K562 (cell line): ENCODE measurements at regions not wholly inside any gene's neighbourhood (a gene's known extent, or its start where the extent isn't known, plus 50 kb on each side); places are given as distances from the start of the nearest gene placed in this dataset.

Source experiments
- ATAC-seq: fragments of 200-7000 bp; cut with Tn5 transposase; 3 replicates; pipeline ENCODE4 v1.9.1; 2020; ENCODE audit warnings: moderate library complexity
- BruUV-seq: library from RNA; stranded (reverse); fragments of 400-500 nt; replicated peaks from 2 replicates; lab custom pipeline; 2021; lab: Mats Ljungman, UMichigan
- CTCF ChIA-PET: fragments of 300-600 bp; formaldehyde crosslinking; extraction: SDS; loops from one replicate; lab custom pipeline; 2021; ENCODE audit warnings: low intra/inter-chr PET ratio; lab: Yijun Ruan, JAX
- POLR2A ChIA-PET: fragments of 300-600, 350-650 bp; sonication (Branson Sonifier 250); formaldehyde crosslinking; extraction: SDS; loops from one replicate; lab custom pipeline; 2021; ENCODE audit warnings: antibody characterized with exemption, inconsistent platforms; lab: Yijun Ruan, JAX
- DNase-seq, 4 experiments: peaks; one replicate each; pipeline versions ENCODE4 v3.0.0 to v3.0.0-alpha.2; 2011 to 2018; ENCODE audit warnings: low spot score in 3 of 4, mixed read lengths in 3 of 4; ENCODE audit errors: extremely low read depth in 1 of 4
- FAIRE-seq: peaks from 2 replicates; lab custom pipeline; 2011; peaks lifted over from hg19 to GRCh38; lab: Jason Lieb, UNC
- H2AFZ ChIP-seq: 2 replicates; pipeline ENCODE4 v1.6.0; 2011; ENCODE audit warnings: low read depth, low read length, control low read depth, inconsistent platforms
- H3K27ac ChIP-seq: fragments of 200-600 bp; 3 replicates; pipeline ENCODE4 v1.8.0; 2011; ENCODE audit warnings: low read depth, mild to moderate bottlenecking, control low read depth, inconsistent platforms, low read length, moderate library complexity, mixed read lengths; ENCODE audit errors: extremely low read depth
- H3K27me3 ChIP-seq, 2 experiments: fragments of 300-600 bp in 1 of 2; 2 replicates in 1 of 2; 3 replicates in 1 of 2; pipeline versions ENCODE4 v1.6.0 to v1.8.0; 2011; ENCODE audit warnings: inconsistent platforms in 2 of 2, low read length in 2 of 2, mild to moderate bottlenecking in 1 of 2, mixed read lengths in 1 of 2, moderate library complexity in 1 of 2; ENCODE audit not compliant: control insufficient read depth in 2 of 2, insufficient read depth in 2 of 2
- H3K36me3 ChIP-seq: fragments of 300-600 bp; 3 replicates; pipeline ENCODE4 v1.8.0; 2011; ENCODE audit warnings: mild to moderate bottlenecking, low read length, inconsistent platforms; ENCODE audit not compliant: control insufficient read depth, insufficient read depth
- H3K4me1 ChIP-seq, 2 experiments: fragments of 200-600 bp in 1 of 2; replicated peaks in 1 of 2; 2 replicates in 1 of 2; 3 replicates in 1 of 2; pipeline versions ENCODE4 v1.5.1 to v1.8.0; 2011; ENCODE audit warnings: inconsistent platforms in 2 of 2, low read length in 2 of 2, mild to moderate bottlenecking in 1 of 2, mixed read lengths in 1 of 2, moderate library complexity in 1 of 2; ENCODE audit not compliant: control insufficient read depth in 2 of 2, insufficient read depth in 2 of 2
- H3K4me2 ChIP-seq: 2 replicates; pipeline ENCODE4 v1.6.1; 2011; ENCODE audit warnings: low read length, control low read depth, inconsistent platforms, mixed read lengths; ENCODE audit not compliant: insufficient read depth
- H3K4me3 ChIP-seq: fragments of 200-600 bp; sonication (generic), shearing (Covaris generic); 2 replicates; pipeline ENCODE4 v1.5.1; 2016; ENCODE audit warnings: control low read depth, inconsistent platforms
- H3K79me2 ChIP-seq: fragments of 200-600 bp; 3 replicates; pipeline ENCODE4 v1.8.0; 2011; ENCODE audit warnings: low read length, inconsistent platforms; ENCODE audit not compliant: control insufficient read depth, insufficient read depth
- H3K9ac ChIP-seq, 2 experiments: 2 replicates each; pipeline versions ENCODE4 v1.6.0 to v1.6.1; 2011; ENCODE audit warnings: low read depth in 2 of 2, low read length in 2 of 2, control low read depth in 1 of 2, inconsistent platforms in 1 of 2, mild to moderate bottlenecking in 1 of 2, mixed read lengths in 1 of 2; ENCODE audit not compliant: insufficient read depth in 1 of 2
- H3K9me1 ChIP-seq: one replicate; pipeline ENCODE4 v1.6.0; 2011; ENCODE audit warnings: inconsistent platforms, mild to moderate bottlenecking, low read length, moderate library complexity; ENCODE audit not compliant: control insufficient read depth, insufficient read depth
- H3K9me3 ChIP-seq: replicated peaks from 2 replicates; pipeline ENCODE4 v1.5.1; 2011; ENCODE audit warnings: low read depth, low read length, inconsistent platforms; ENCODE audit not compliant: control insufficient read depth, insufficient read depth
- H4K20me1 ChIP-seq: replicated peaks from 2 replicates; pipeline ENCODE4 v1.6.1; 2011; ENCODE audit warnings: low read length, inconsistent platforms, mixed read lengths; ENCODE audit not compliant: control insufficient read depth, insufficient read depth
- BACH1 ChIP-seq: fragments of 200-800 bp; sonication (Bioruptor generic); IDR thresholded peaks from 2 replicates; pipeline ENCODE4 v1.6.1; 2016; ENCODE audit warnings: missing genetic modification characterization, missing compliant biosample characterization
- FOXP1 ChIP-seq: sonication (generic); formaldehyde crosslinking; IDR thresholded peaks from 2 replicates; pipeline ENCODE4 v1.8.0; 2022; ENCODE audit warnings: mild to moderate bottlenecking, missing genetic modification reagents
- HNRNPLL ChIP-seq: fragments of 200-400 bp; formaldehyde crosslinking; IDR thresholded peaks from 2 replicates; pipeline ENCODE4 v1.6.1; 2017; ENCODE audit warnings: low read length, low read depth, mild to moderate bottlenecking; ENCODE audit not compliant: poor library complexity, severe bottlenecking
- MAFF ChIP-seq: IDR thresholded peaks from 2 replicates; pipeline ENCODE4 v1.6.1; 2012; ENCODE audit warnings: low read length, improper control_type of control experiment
- NR2C2 ChIP-seq, 2 experiments: fragments of 200-800 bp in 1 of 2; sonication (Bioruptor generic) in 1 of 2; sonication (generic) in 1 of 2; formaldehyde crosslinking in 1 of 2; IDR thresholded peaks; 2 replicates each; pipeline versions ENCODE4 v1.6.1 to v1.8.0; 2016 to 2022; ENCODE audit warnings: mild to moderate bottlenecking in 1 of 2, missing compliant biosample characterization in 1 of 2, missing genetic modification characterization in 1 of 2, missing genetic modification reagents in 1 of 2
- PPARD ChIP-seq: fragments of 250-450 bp; sonication (Bioruptor Pico); IDR thresholded peaks from 2 replicates; pipeline ENCODE4 v1.8.0; 2022; ENCODE audit warnings: inconsistent platforms, mild to moderate bottlenecking, moderate library complexity
- PTTG1 ChIP-seq: fragments of 450-650 bp; IDR thresholded peaks from 2 replicates; pipeline ENCODE4 v1.6.1; 2016; ENCODE audit warnings: low read depth, mild to moderate bottlenecking, missing genetic modification characterization, missing compliant biosample characterization
- TBL1XR1 ChIP-seq, 2 experiments: IDR thresholded peaks; 2 replicates each; pipeline ENCODE4 v1.6.1; 2012; ENCODE audit warnings: improper control_type of control experiment in 2 of 2, low read length in 2 of 2, mild to moderate bottlenecking in 1 of 2
- XRCC5 ChIP-seq: fragments of 200-400 bp; formaldehyde crosslinking; IDR thresholded peaks from 2 replicates; pipeline ENCODE4 v1.6.1; 2017; ENCODE audit warnings: low read depth, mild to moderate bottlenecking, low read length
- ZC3H4 ChIP-seq: sonication (generic); formaldehyde crosslinking; IDR thresholded peaks from 2 replicates; pipeline ENCODE4 v1.9.0; 2021; ENCODE audit warnings: missing genetic modification reagents, borderline replicate concordance
- ZC3H8 ChIP-seq: fragments of 450-650 bp; IDR thresholded peaks from 2 replicates; pipeline ENCODE4 v1.6.1; 2017
- WGBS: fragments of 100-300 bp; shearing (Covaris generic); methylation state at CpG from one replicate; pipeline ENCODE4 v1.1.6; 2016; ENCODE audit warnings: low coverage, mixed read lengths; ENCODE audit not compliant: insufficient coverage; ENCODE audit errors: missing lambda C conversion rate; 5-methylcytosine and 5-hydroxymethylcytosine counted together
- in situ Hi-C: fragments of 300-500 bp; cut with MboI; formaldehyde crosslinking; loops from 4 replicates; pipeline ENCODE4 v1.15.0; 2018; ENCODE audit warnings: inconsistent platforms, mixed read lengths
- intact Hi-C: fragments of 100-400 bp; cut with micrococcal nuclease; formaldehyde crosslinking; loops from 2 replicates; pipeline ENCODE4 v1.14.2; 2022
- TF ChIP-seq, protein P1 (sequence below): fragments of 200-800 bp; sonication (Bioruptor generic); IDR thresholded peaks from 2 replicates; pipeline ENCODE4 v1.6.1; 2016; ENCODE audit warnings: missing genetic modification characterization, missing compliant biosample characterization
- TF ChIP-seq, protein P2 (sequence below): fragments of 450-650 bp; IDR thresholded peaks from 2 replicates; pipeline ENCODE4 v1.6.1; 2017; ENCODE audit warnings: antibody characterized with exemption
- TF ChIP-seq, protein P3 (sequence below): fragments of 250-450 bp; sonication (Bioruptor Pico); IDR thresholded peaks from 2 replicates; pipeline ENCODE4 v1.5.0; 2020; ENCODE audit warnings: mild to moderate bottlenecking

DNA sequence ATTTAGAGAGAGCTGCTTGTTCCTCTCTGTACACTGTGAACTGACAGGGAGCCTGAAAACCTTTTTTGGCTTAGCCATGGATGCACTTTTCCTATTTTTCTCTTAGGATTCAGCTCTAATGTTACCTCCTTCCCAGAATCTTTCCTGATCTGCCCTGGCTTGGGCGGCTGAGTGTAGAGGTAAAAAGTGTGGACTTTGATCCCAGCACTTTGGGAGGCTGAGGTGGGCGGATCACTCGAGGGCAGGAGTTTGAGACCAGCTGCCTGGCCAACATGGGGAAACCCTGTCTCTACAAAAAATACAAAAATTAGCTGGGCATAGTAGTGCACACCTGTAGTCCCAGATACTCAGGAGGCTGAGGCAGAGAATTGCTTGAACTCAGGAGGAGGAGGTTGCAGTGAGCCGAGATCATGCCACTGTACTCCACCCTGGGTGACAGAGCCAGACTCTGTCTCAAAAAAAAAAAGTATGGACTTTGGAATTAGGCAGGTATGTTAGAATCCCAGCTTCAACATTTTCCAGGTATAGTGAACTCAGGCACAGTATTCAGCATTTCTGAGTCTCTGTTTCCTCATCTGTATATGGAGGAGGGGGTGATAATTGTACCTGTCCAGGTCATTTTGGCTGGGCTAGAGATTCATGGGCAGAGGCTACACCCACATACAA lies 212.5 kb upstream of the EEF2KMT start:
- Histone ChIP-seq H3K4me1 (no peaks in the 10 kb centered on the region), H3K36me3 (no peaks in the 10 kb centered on the region), H3K27ac (no peak overlapping the region), H3K9me3 (no peaks in the 10 kb centered on the region), H3K4me2 (no peak overlapping the region), H3K27me3 (no peaks in the 10 kb centered on the region; a peak in 1 of 5 replicates), H2AFZ (no peak overlapping the region), H3K4me3 (no peak overlapping the region), H3K79me2 (no peaks in the 10 kb centered on the region), H3K9ac (no peak overlapping the region), H4K20me1 (0 out of 2 replicates have a peak, but pooled peaks cover 4% of the 10 kb centered on the region), H3K9me1 (no peaks in the 10 kb centered on the region)
- no peak for FAIRE-seq
- no TSS peak for BruUV-seq
- no peak for ATAC-seq
- CTCF ChIA-PET, result no interaction called here
- 0% methylated on average over 4 of the region's 4 CpGs for WGBS
- no peak for DNase-seq
- intact Hi-C loops (no loop called here), in situ Hi-C loops (no loop called here)
- POLR2A ChIA-PET, result interaction anchor here (1.1 kb wide), 1 partner anchor 9 kb away, joined by 3 read pairs; no protein-coding TSS in a partner anchor
- TF ChIP-seq TBL1XR1 (IDR thresholded peaks at IDR 0.05; ENCODE audit: low read length in 2 of 2) (no peak), ZC3H4 (CRISPR knock-in tag) (no peak), BACH1 (tag) (no peak), HNRNPLL (no peak), MAFF (no peak), XRCC5 (no peak), PTTG1 (tag) (no peak), NR2C2 (CRISPR knock-in tag; IDR thresholded peaks at IDR 0.05) (no peak), NR2C2 (tag; IDR thresholded peaks at IDR 0.05) (no peak), FOXP1 (CRISPR knock-in tag) (no peak), PPARD (CRISPR knock-in tag) (no peak), ZC3H8 (no peak)
- TF ChIP-seq, protein P1, sequence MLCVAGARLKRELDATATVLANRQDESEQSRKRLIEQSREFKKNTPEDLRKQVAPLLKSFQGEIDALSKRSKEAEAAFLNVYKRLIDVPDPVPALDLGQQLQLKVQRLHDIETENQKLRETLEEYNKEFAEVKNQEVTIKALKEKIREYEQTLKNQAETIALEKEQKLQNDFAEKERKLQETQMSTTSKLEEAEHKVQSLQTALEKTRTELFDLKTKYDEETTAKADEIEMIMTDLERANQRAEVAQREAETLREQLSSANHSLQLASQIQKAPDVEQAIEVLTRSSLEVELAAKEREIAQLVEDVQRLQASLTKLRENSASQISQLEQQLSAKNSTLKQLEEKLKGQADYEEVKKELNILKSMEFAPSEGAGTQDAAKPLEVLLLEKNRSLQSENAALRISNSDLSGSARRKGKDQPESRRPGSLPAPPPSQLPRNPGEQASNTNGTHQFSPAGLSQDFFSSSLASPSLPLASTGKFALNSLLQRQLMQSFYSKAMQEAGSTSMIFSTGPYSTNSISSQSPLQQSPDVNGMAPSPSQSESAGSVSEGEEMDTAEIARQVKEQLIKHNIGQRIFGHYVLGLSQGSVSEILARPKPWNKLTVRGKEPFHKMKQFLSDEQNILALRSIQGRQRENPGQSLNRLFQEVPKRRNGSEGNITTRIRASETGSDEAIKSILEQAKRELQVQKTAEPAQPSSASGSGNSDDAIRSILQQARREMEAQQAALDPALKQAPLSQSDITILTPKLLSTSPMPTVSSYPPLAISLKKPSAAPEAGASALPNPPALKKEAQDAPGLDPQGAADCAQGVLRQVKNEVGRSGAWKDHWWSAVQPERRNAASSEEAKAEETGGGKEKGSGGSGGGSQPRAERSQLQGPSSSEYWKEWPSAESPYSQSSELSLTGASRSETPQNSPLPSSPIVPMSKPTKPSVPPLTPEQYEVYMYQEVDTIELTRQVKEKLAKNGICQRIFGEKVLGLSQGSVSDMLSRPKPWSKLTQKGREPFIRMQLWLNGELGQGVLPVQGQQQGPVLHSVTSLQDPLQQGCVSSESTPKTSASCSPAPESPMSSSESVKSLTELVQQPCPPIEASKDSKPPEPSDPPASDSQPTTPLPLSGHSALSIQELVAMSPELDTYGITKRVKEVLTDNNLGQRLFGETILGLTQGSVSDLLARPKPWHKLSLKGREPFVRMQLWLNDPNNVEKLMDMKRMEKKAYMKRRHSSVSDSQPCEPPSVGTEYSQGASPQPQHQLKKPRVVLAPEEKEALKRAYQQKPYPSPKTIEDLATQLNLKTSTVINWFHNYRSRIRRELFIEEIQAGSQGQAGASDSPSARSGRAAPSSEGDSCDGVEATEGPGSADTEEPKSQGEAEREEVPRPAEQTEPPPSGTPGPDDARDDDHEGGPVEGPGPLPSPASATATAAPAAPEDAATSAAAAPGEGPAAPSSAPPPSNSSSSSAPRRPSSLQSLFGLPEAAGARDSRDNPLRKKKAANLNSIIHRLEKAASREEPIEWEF (CRISPR knock-in tag), result no peak
- TF ChIP-seq, protein P2, sequence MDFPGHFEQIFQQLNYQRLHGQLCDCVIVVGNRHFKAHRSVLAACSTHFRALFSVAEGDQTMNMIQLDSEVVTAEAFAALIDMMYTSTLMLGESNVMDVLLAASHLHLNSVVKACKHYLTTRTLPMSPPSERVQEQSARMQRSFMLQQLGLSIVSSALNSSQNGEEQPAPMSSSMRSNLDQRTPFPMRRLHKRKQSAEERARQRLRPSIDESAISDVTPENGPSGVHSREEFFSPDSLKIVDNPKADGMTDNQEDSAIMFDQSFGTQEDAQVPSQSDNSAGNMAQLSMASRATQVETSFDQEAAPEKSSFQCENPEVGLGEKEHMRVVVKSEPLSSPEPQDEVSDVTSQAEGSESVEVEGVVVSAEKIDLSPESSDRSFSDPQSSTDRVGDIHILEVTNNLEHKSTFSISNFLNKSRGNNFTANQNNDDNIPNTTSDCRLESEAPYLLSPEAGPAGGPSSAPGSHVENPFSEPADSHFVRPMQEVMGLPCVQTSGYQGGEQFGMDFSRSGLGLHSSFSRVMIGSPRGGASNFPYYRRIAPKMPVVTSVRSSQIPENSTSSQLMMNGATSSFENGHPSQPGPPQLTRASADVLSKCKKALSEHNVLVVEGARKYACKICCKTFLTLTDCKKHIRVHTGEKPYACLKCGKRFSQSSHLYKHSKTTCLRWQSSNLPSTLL, result no peak
- TF ChIP-seq, protein P3, sequence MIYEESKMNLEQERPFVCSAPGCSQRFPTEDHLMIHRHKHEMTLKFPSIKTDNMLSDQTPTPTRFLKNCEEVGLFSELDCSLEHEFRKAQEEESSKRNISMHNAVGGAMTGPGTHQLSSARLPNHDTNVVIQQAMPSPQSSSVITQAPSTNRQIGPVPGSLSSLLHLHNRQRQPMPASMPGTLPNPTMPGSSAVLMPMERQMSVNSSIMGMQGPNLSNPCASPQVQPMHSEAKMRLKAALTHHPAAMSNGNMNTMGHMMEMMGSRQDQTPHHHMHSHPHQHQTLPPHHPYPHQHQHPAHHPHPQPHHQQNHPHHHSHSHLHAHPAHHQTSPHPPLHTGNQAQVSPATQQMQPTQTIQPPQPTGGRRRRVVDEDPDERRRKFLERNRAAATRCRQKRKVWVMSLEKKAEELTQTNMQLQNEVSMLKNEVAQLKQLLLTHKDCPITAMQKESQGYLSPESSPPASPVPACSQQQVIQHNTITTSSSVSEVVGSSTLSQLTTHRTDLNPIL (CRISPR knock-in tag), result no peak
